Heart left ventricle (tissue), 13 donors: ENCODE measurements at regions not wholly inside any gene's neighbourhood (a gene's known extent, or its start where the extent isn't known, plus 50 kb on each side); places are given as distances from the start of the nearest gene placed in this dataset.

ENCODE experiments used
- POLR2A ChIP-seq, 2 donors: fragments of 450-650 bp; IDR thresholded peaks; one replicate each; pipeline ENCODE4 v1.6.1; 2017; ENCODE audit warnings: antibody characterized with exemption in 2 of 2, mild to moderate bottlenecking in 2 of 2, moderate library complexity in 2 of 2
- TF ChIP-seq, protein P1 (sequence below), 12 donors: fragments of 200-600 bp; sonication (generic) in 4 of 12; IDR thresholded peaks; one replicate each; pipeline versions ENCODE4 v1.5.0 to v1.8.0; 2018 to 2022; ENCODE audit warnings: antibody characterized with exemption in 12 of 12, mild to moderate bottlenecking in 5 of 12
- donor health status: ischemic (EF 13 %, LVEDD 7.1; RV severe dilation, severe dysfunction).
- donor health status: DM: no; HTN: yes; CAD: no.
- donor health status: DM: no; HTN: no; CAD: no.
- donor health status: ischemic (EF 25% LVEDD 6.9; RV normal size, moderate dysfunction).
- donor health status: ischemic (EF 25% LVEDD 5.7; RV mildly dilated, moderate dysfunction).
- donor health status: ischemic (EF 35%, LVEDD 5.7; RV mildly dilated, moderate dysfunction).
- donor health status: nonischemic (EF 11% LVEDD 7.7; RV severe dilation, severe dysfunction).
- donor health status: DM: yes; HTN: yes; CAD: no.
- donor health status: PGD.
- donor health status: ischemic (EF 29% LVEDD 5.4; RV normal size, mild dysfunction).
- donor health status: nonischemic (EF 23%, LVEDD 6.1; RV moderate dilation, normal function).

DNA sequence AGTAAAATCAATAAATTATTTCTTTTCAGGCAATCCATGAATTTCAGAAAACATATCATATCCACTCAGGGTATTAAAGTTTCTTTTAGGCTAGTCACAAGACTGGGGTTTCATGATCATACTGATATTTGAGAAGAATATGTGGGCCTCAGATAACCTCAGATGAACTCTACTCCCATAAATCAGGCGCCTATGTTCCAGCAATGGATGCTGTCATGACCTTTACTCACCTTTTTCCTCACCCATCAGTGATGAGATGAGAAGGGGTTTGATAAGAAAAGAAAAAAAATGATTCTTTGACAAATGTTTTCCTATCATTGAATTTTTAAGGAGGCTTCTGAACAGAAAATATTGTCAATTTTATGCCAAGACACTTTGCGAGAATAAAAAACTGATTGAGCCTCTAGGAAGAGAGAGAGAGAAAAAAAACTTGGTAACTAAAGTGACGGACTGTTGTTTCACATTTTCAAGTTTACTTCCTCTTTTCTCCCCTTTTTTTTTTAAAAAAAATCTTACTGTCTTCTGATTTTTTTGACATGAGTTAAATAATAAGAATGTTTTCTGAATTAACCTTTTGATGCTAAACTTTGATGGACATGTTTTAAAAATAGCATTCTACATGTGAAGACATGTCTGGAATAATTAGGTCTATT lies 309.1 kb upstream of the MAP2 start:
- TF ChIP-seq, protein P1, sequence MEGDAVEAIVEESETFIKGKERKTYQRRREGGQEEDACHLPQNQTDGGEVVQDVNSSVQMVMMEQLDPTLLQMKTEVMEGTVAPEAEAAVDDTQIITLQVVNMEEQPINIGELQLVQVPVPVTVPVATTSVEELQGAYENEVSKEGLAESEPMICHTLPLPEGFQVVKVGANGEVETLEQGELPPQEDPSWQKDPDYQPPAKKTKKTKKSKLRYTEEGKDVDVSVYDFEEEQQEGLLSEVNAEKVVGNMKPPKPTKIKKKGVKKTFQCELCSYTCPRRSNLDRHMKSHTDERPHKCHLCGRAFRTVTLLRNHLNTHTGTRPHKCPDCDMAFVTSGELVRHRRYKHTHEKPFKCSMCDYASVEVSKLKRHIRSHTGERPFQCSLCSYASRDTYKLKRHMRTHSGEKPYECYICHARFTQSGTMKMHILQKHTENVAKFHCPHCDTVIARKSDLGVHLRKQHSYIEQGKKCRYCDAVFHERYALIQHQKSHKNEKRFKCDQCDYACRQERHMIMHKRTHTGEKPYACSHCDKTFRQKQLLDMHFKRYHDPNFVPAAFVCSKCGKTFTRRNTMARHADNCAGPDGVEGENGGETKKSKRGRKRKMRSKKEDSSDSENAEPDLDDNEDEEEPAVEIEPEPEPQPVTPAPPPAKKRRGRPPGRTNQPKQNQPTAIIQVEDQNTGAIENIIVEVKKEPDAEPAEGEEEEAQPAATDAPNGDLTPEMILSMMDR (IDR thresholded peaks at IDR 0.05) = no peak
- no peak for TF ChIP-seq POLR2A (IDR thresholded peaks at IDR 0.05)
